Activated naive CD8-positive, alpha-beta T cell treated with anti-CD3 and anti-CD28 coated beads, Interleukin-2, amount 10 ng/mL, durations not matched to agents 7 days and 5 days (primary cell): ENCODE measurements at regions not wholly inside any gene's neighbourhood (a gene's known extent, or its start where the extent isn't known, plus 50 kb on each side); places are given as distances from the start of the nearest gene placed in this dataset.

Experiments used
- ATAC-seq: fragments of 150-1000 bp; cut with Tn5 transposase; one replicate; pipeline ENCODE4 v1.10.0; 2021; ENCODE audit warnings: low read depth, moderate library complexity
- POLR2A ChIA-PET: fragments of 350-600 bp; sonication (Branson Sonifier 250); formaldehyde crosslinking; loops from one replicate; lab custom pipeline; 2021; ENCODE audit warnings: antibody characterized with exemption; lab: Charles Lee
- DNase-seq: peaks from one replicate; pipeline ENCODE4 v3.0.0; 2021
- H3K27ac Mint-ChIP-seq: one replicate; pipeline ENCODE4 v1.8.0; 2022; ENCODE audit warnings: mild to moderate bottlenecking, mixed read lengths
- H3K27me3 Mint-ChIP-seq: one replicate; pipeline ENCODE4 v1.8.0; 2022; ENCODE audit warnings: mild to moderate bottlenecking, moderate library complexity, mixed read lengths
- H3K36me3 Mint-ChIP-seq: one replicate; pipeline ENCODE4 v1.8.0; 2021; ENCODE audit warnings: mild to moderate bottlenecking, mixed read lengths
- H3K4me1 Mint-ChIP-seq: one replicate; pipeline ENCODE4 v1.8.0; 2021; ENCODE audit warnings: mixed read lengths
- H3K4me3 Mint-ChIP-seq: one replicate; pipeline ENCODE4 v1.8.0; 2022; ENCODE audit warnings: mild to moderate bottlenecking, moderate library complexity, mixed read lengths
- H3K9me3 Mint-ChIP-seq: one replicate; pipeline ENCODE4 v1.8.0; 2021; ENCODE audit warnings: mixed read lengths

- POLR2A ChIA-PET = no interaction called here
- no peaks in the 10 kb centered on the region for H3K4me1 Mint-ChIP-seq
- peaks cover 4% of the 10 kb centered on the region for H3K27me3 Mint-ChIP-seq
- no peaks in the 10 kb centered on the region for H3K36me3 Mint-ChIP-seq
- no peak overlapping the region for H3K4me3 Mint-ChIP-seq
- peaks cover 2% of the 10 kb centered on the region for H3K9me3 Mint-ChIP-seq
- no peak overlapping the region for H3K27ac Mint-ChIP-seq
- no peak for DNase-seq
- ATAC-seq = no peak
These were observed 79.4 kb downstream of the CD24 start for GRCh38 chr6:106894978-106895702.

- ATAC-seq = no peak
- no peak overlapping the region for H3K4me3 Mint-ChIP-seq
- no peaks in the 10 kb centered on the region for H3K4me1 Mint-ChIP-seq
- H3K27me3 Mint-ChIP-seq = peaks cover 4% of the 10 kb centered on the region
- no peak overlapping the region for H3K27ac Mint-ChIP-seq
- no peaks in the 10 kb centered on the region for H3K9me3 Mint-ChIP-seq
- no peak for DNase-seq
- POLR2A ChIA-PET = no interaction called here
- no peaks in the 10 kb centered on the region for H3K36me3 Mint-ChIP-seq
These were observed 82.3 kb downstream of the CD24 start for GRCh38 chr6:106892186-106892585.

GRCh38 chr6:106890447-106890846 lies 84.1 kb downstream of the CD24 start:
- Mint-ChIP-seq H3K27ac (no peak overlapping the region), H3K27me3 (peaks cover 10% of the 10 kb centered on the region)
- no peak for ATAC-seq

GRCh38 chr6:106889692-106890091 lies 84.8 kb downstream of the CD24 start:
- POLR2A ChIA-PET = no interaction called here
- no peak overlapping the region for H3K27ac Mint-ChIP-seq
- H3K27me3 Mint-ChIP-seq = peaks cover 12% of the 10 kb centered on the region
- H3K36me3 Mint-ChIP-seq = no peaks in the 10 kb centered on the region
- DNase-seq = no peak
- no peak overlapping the region for H3K4me3 Mint-ChIP-seq
- no peak for ATAC-seq
- H3K4me1 Mint-ChIP-seq = no peaks in the 10 kb centered on the region
- H3K9me3 Mint-ChIP-seq = no peaks in the 10 kb centered on the region

More at GRCh38 chr6:106890447-106890846, 84.1 kb downstream of the CD24 start:
- Mint-ChIP-seq H3K4me1 (no peaks in the 10 kb centered on the region), H3K36me3 (no peaks in the 10 kb centered on the region), H3K4me3 (no peak overlapping the region), H3K9me3 (no peaks in the 10 kb centered on the region)
- no peak for DNase-seq
- POLR2A ChIA-PET = no interaction called here

DNA sequence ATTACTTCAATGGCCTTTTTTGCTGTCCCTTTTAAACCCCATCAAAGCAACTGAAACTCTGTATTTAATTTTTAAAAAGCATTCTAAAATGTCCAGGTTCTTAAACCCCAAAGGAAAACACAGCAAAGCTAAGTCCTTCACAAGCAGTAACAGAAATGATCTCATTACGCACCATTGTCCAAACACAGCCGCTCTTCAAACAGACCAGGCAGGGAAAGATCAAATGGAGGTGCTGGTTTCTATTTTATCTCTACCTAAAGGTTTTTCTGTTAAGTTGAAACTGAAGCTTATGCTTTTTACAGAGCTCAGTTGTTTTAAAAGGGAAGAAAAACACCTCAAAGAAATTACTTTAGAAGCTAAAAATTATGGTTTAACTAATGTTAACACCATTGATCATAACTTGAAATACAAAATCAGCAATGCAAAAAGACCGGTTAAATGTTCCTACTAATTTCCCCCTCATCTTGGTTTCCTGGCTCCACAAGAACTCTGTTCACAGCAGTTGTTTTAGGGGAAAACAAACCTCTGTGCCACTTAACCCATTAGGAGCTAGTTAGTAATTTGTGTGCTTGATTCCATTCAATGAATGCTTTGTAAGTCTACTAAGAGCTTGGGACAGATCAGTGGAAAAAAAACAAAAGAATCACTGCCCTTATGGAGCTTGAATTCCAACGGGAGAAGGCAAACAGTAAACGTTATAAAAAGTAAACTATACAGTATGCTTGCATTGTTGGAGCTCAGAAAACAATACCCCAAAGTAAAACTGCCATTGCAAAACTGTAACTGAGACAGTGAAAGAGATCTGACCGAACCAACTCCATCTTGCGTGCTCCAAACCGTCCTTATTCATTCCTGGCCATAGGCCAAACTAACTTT lies 87.4 kb downstream of the CD24 start:
- POLR2A ChIA-PET = no interaction called here
- Mint-ChIP-seq H3K4me1 (no peaks in the 10 kb centered on the region), H3K27ac (no peak overlapping the region), H3K27me3 (peaks cover 12% of the 10 kb centered on the region), H3K4me3 (no peak overlapping the region), H3K9me3 (no peaks in the 10 kb centered on the region), H3K36me3 (no peaks in the 10 kb centered on the region)
- DNase-seq (no peak), ATAC-seq (no peak)

DNA sequence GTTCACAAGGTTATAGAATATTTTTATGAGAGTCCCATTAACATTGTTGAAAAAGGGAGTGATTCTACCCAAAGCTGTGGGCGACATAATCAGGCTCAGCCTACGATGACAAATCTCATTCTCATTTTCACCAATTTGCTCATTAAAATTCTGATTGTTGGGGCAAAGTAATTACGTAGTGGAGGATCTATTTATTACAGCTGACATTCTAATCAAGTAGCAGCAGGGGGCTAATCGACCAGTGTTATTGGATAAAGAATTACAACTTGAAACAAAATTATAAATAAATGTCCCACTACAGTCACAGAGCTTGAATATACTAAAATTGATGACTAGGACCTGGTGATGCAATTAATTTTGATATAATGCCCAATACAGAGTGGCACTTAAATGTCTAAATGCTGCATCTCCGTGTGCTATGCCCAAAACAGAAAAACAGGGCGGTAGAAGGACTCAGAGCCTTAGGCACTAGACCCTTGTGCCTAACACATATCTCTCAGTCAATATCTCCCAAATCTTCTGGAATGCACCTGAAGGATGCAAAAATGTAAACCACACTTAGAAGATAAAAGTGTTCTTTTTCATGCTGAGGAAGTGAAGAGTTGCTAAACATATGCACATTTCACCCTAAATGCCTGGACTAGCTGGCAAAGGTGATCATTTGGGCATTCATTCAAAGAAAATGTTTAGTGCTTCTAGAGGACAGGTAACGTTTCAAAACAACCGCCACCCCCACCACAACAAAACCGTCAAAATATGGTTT lies 88.3 kb downstream of the CD24 start:
- POLR2A ChIA-PET = no interaction called here
- Mint-ChIP-seq H3K4me1 (no peaks in the 10 kb centered on the region), H3K4me3 (no peak overlapping the region)

DNA sequence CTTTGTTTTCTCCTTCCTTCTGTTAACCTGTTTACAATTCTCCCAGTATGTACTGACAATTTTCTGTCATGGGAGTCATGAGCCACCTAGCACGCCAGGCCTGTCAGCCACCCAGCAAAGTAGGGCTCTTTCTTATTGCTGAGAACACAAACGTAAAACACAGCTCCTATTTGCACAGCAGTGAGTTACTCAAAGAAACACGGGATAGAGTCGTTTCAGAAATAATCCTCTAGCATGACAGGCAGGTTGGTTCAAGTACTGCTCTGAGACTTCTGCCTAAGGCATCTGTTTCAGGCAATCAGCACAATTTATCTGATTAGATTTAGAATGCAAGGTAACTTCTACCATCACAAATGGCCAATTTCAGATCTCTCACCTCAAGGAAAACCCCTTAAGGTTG lies 88.8 kb downstream of the CD24 start:
- ATAC-seq = no peak
- POLR2A ChIA-PET = no interaction called here
- H3K4me3 Mint-ChIP-seq = no peak overlapping the region
- H3K4me1 Mint-ChIP-seq = no peaks in the 10 kb centered on the region
- no peak for DNase-seq
- peaks cover 15% of the 10 kb centered on the region for H3K27me3 Mint-ChIP-seq
- no peaks in the 10 kb centered on the region for H3K9me3 Mint-ChIP-seq
- no peak overlapping the region for H3K27ac Mint-ChIP-seq
- H3K36me3 Mint-ChIP-seq = no peaks in the 10 kb centered on the region

More for the DNA sequence above, 88.3 kb downstream of the CD24 start:
- H3K9me3 Mint-ChIP-seq = no peaks in the 10 kb centered on the region
- H3K36me3 Mint-ChIP-seq = no peaks in the 10 kb centered on the region
- ATAC-seq (no peak), DNase-seq (no peak)
- no peak overlapping the region for H3K27ac Mint-ChIP-seq
- H3K27me3 Mint-ChIP-seq = peaks cover 12% of the 10 kb centered on the region

- Mint-ChIP-seq H3K27me3 (peaks cover 15% of the 10 kb centered on the region), H3K4me1 (no peaks in the 10 kb centered on the region), H3K36me3 (no peaks in the 10 kb centered on the region), H3K27ac (no peak overlapping the region), H3K9me3 (no peaks in the 10 kb centered on the region), H3K4me3 (no peak overlapping the region)
- ATAC-seq (no peak), DNase-seq (no peak)
- POLR2A ChIA-PET = interaction anchor here (0.7 kb wide), 1 partner anchor 312 kb away, joined by 3 read pairs; no protein-coding TSS in a partner anchor
These were observed 90.0 kb downstream of the CD24 start for GRCh38 chr6:106884576-106884975.

DNA sequence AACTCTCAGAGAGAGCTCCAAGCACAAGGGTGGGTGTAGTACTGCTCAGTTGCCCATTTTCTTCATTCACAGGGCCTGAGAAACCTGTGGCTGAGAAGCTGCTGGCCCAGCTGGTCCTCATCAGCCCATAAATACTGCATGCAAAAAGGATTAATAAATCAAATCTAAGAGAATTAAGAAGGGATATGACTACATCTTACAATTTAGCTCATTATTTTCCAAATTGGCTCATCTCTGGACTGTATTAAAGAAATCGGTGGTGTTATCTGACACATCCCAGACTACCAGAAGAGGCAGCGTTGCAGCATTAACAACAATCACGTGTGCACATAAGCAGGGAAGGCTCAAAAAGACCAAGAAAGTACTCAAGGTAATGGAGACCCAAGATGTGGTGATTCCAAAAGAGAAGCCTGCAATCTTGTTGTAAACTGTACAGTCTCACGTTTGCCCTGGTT lies 90.7 kb downstream of the CD24 start:
- Mint-ChIP-seq H3K9me3 (no peaks in the 10 kb centered on the region), H3K36me3 (no peaks in the 10 kb centered on the region), H3K27me3 (peaks cover 17% of the 10 kb centered on the region), H3K27ac (no peak overlapping the region), H3K4me3 (no peak overlapping the region), H3K4me1 (no peaks in the 10 kb centered on the region)
- ATAC-seq = no peak
- POLR2A ChIA-PET = no interaction called here
- DNase-seq = no peak

DNA sequence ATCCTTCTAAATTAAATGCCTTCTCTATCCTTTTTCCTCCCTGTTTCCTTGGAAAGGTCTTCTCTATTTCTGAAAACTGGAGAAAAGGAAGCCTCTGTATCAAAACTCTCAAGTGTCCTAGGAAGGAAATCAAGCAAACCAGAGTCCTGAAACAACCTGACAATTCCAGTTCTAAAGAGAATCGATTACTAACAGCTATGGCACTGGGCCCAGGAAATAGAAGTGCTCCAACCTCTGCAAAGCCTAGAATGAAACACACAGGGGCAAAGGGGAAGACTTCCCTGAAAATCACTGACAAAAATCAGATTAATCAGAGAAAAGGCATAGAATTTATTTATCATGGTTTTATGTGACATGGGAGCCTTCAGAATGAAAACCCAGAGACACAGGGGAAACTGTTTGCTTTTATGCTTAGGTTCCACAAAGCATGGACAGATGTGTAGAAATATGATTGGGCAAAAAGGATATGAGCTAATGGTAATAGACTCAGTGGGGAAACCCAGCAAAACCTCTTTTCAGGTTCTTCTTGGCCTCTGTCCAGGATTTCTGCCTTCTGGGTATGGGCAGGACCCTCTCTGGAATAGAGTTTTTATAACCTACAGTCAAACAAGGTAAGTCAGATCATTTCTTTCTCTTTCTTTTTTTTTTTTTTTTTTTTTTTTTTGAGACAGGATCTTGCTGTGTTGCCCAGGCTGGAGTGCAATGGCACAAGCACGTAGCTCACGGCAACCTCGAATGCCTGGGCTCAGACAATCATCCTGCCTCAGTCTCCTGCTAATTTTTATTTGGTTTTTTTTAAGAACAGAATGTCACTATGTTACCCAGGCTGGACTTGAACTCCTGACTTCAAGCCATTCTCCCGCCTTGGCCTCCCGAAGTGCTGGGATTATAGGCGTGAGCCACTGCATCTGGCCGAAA lies 91.7 kb downstream of the CD24 start:
- peaks cover 18% of the 10 kb centered on the region for H3K27me3 Mint-ChIP-seq
- POLR2A ChIA-PET = no interaction called here

DNA sequence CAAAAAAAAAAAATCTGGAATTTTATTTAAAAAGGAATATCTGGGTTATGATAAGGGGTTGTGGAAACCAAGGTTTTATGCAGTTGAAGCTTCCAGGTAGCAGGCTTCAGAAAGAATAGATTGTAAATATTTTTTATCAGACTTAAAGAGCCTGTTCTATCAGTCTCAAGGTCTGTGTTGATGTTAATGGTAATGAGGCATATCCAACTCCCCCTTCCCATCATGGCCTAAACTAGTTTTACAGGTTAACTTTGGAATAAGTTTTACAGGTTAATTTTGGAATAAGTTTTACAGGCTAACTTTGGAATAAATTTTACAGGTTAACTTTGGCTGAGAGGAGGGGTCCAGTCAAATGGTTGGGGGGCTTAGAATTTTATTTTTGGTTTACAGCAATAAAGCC lies 92.4 kb downstream of the CD24 start:
- no peak for ATAC-seq
- Mint-ChIP-seq H3K9me3 (no peaks in the 10 kb centered on the region), H3K4me1 (no peaks in the 10 kb centered on the region), H3K27me3 (peaks cover 18% of the 10 kb centered on the region), H3K36me3 (no peaks in the 10 kb centered on the region), H3K27ac (no peak overlapping the region), H3K4me3 (no peak overlapping the region)
- DNase-seq = no peak
- POLR2A ChIA-PET = no interaction called here

More for the DNA sequence above, 91.7 kb downstream of the CD24 start:
- Mint-ChIP-seq H3K4me3 (no peak overlapping the region), H3K4me1 (no peaks in the 10 kb centered on the region), H3K9me3 (no peaks in the 10 kb centered on the region), H3K36me3 (no peaks in the 10 kb centered on the region), H3K27ac (no peak overlapping the region)
- DNase-seq (no peak), ATAC-seq (no peak)

GRCh38 chr6:106880952-106881351 lies 93.6 kb downstream of the CD24 start:
- Mint-ChIP-seq H3K4me3 (no peak overlapping the region), H3K4me1 (no peaks in the 10 kb centered on the region), H3K27ac (no peak overlapping the region), H3K36me3 (no peaks in the 10 kb centered on the region), H3K27me3 (peaks cover 12% of the 10 kb centered on the region), H3K9me3 (peaks cover 4% of the 10 kb centered on the region)
- ATAC-seq = no peak
- POLR2A ChIA-PET = no interaction called here
- DNase-seq = no peak
